ENCODE measurements at regions not wholly inside any gene's neighbourhood (a gene's known extent, or its start where the extent isn't known, plus 50 kb on each side); places are given as distances from the start of the nearest gene placed in this dataset.

GRCh38 chr6:140636908-140637402 is 1262.5 kb upstream of the CITED2 start:
- Histone ChIP-seq H3K27me3 (ENCODE audit: control insufficient read depth in 2 of 2, insufficient read depth in 1 of 2, low read length in 1 of 2) (no peaks in the 10 kb centered on the region), H3K9me3 (ENCODE audit: control insufficient read depth in 2 of 2, insufficient read depth in 1 of 2, low read length in 1 of 2) (no peaks in the 10 kb centered on the region), H3K4me3 (ENCODE audit: low read length in 2 of 2) (no peak overlapping the region), H3K4me1 (ENCODE audit: control insufficient read depth in 2 of 2, insufficient read depth in 2 of 2, low read length in 2 of 2) (no peaks in the 10 kb centered on the region), H3K27ac (ENCODE audit: low read depth in 1 of 2, low read length in 1 of 2) (no peak overlapping the region), H3K36me3 (ENCODE audit: control insufficient read depth in 2 of 2, insufficient read depth in 2 of 2, low read length in 1 of 2) (no peaks in the 10 kb centered on the region)
- 93% methylated on average over 2 of the region's 2 CpGs for WGBS
- DNase-seq (ENCODE audit: low read depth in 6 of 9, low spot score in 9 of 9): no peak

GRCh38 chr6:140636271-140636907 is 1261.9 kb upstream of the CITED2 start:
- H3K4me1 ChIP-seq (ENCODE audit: control insufficient read depth in 2 of 2, insufficient read depth in 2 of 2, low read length in 2 of 2): no peaks in the 10 kb centered on the region
- no peaks in the 10 kb centered on the region for H3K36me3 ChIP-seq (ENCODE audit: control insufficient read depth in 2 of 2, insufficient read depth in 2 of 2, low read length in 1 of 2)
- WGBS: 89% methylated on average over 11 of the region's 11 CpGs
- no peak overlapping the region for H3K27ac ChIP-seq (ENCODE audit: low read depth in 1 of 2, low read length in 1 of 2)
- H3K4me3 ChIP-seq (ENCODE audit: low read length in 2 of 2): no peak overlapping the region
- H3K9me3 ChIP-seq (ENCODE audit: control insufficient read depth in 2 of 2, insufficient read depth in 1 of 2, low read length in 1 of 2): no peaks in the 10 kb centered on the region
- no peak for DNase-seq (ENCODE audit: low read depth in 6 of 9, low spot score in 9 of 9)
- H3K27me3 ChIP-seq (ENCODE audit: control insufficient read depth in 2 of 2, insufficient read depth in 1 of 2, low read length in 1 of 2): no peaks in the 10 kb centered on the region

DNA sequence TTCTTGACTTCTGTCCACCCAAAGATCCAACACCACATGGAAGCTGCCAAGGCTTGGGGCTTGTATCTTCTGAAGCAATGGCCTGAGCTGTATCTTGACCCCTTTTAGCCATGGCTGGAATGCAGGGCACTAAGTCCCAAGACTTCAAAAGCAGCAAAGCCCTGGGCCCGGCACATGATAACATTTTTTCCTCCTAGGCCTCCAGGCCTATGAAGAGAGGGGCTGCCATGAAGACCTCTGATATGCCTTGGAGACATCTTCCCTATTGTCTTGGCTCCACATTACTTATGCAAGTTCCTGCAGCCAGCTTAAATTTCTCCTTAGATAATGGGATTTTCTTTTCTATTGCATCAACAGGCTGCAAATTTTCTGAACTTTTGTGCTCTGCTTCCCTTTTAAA is 1252.6 kb upstream of the CITED2 start:
- no peaks in the 10 kb centered on the region for H3K36me3 ChIP-seq (ENCODE audit: control insufficient read depth in 2 of 2, insufficient read depth in 2 of 2, low read length in 1 of 2)
- no peaks in the 10 kb centered on the region for H3K4me1 ChIP-seq (ENCODE audit: control insufficient read depth in 2 of 2, insufficient read depth in 2 of 2, low read length in 2 of 2)
- peaks cover 0 to 7% of the 10 kb centered on the region in 2 donors for H3K9me3 ChIP-seq (ENCODE audit: control insufficient read depth in 2 of 2, insufficient read depth in 1 of 2, low read length in 1 of 2)
- no peak overlapping the region for H3K27ac ChIP-seq (ENCODE audit: low read depth in 1 of 2, low read length in 1 of 2)
- H3K4me3 ChIP-seq (ENCODE audit: low read length in 2 of 2): no peak overlapping the region
- DNase-seq (ENCODE audit: low read depth in 6 of 9, low spot score in 9 of 9): no peak
- WGBS: 91% methylated on average over 1 of the region's 1 CpG
- H3K27me3 ChIP-seq (ENCODE audit: control insufficient read depth in 2 of 2, insufficient read depth in 1 of 2, low read length in 1 of 2): no peaks in the 10 kb centered on the region

- peaks cover 0 to 7% of the 10 kb centered on the region in 2 donors for H3K9me3 ChIP-seq (ENCODE audit: control insufficient read depth in 2 of 2, insufficient read depth in 1 of 2, low read length in 1 of 2)
Measured at GRCh38 chr6:140623498-140623897, 1249.0 kb upstream of the CITED2 start.

DNA sequence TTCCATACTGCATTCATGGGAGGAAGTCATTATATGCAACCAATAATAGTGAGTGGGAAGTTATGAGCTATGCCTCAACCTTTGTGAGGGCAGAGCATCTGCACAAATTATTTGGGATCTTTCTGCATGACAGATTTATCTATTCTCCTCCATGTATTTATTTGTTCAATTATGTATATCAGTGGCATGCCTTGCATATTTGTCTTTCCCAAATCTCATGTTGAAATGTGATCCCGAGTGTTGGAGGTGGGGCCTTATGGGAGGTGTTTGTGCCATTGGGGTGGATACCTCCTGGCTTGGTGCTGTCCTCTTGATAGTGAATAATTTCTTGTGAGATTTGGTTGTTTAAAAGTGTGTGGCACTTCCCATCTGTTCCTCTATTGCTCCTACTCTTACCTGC is 1246.0 kb upstream of the CITED2 start:
- Histone ChIP-seq H3K4me1 (ENCODE audit: control insufficient read depth in 2 of 2, insufficient read depth in 2 of 2, low read length in 2 of 2) (no peaks in the 10 kb centered on the region), H3K27ac (ENCODE audit: low read depth in 1 of 2, low read length in 1 of 2) (no peak overlapping the region), H3K4me3 (ENCODE audit: low read length in 2 of 2) (no peak overlapping the region), H3K27me3 (ENCODE audit: control insufficient read depth in 2 of 2, insufficient read depth in 1 of 2, low read length in 1 of 2) (no peaks in the 10 kb centered on the region), H3K36me3 (ENCODE audit: control insufficient read depth in 2 of 2, insufficient read depth in 2 of 2, low read length in 1 of 2) (no peaks in the 10 kb centered on the region), H3K9me3 (ENCODE audit: control insufficient read depth in 2 of 2, insufficient read depth in 1 of 2, low read length in 1 of 2) (no peaks in the 10 kb centered on the region)
- WGBS: 94% methylated on average over 1 of the region's 1 CpG
- DNase-seq (ENCODE audit: low read depth in 6 of 9, low spot score in 9 of 9): no peak

More at GRCh38 chr6:140623498-140623897, 1249.0 kb upstream of the CITED2 start:
- Histone ChIP-seq H3K4me3 (ENCODE audit: low read length in 2 of 2) (no peak overlapping the region), H3K27ac (ENCODE audit: low read depth in 1 of 2, low read length in 1 of 2) (no peak overlapping the region), H3K36me3 (ENCODE audit: control insufficient read depth in 2 of 2, insufficient read depth in 2 of 2, low read length in 1 of 2) (no peaks in the 10 kb centered on the region), H3K4me1 (ENCODE audit: control insufficient read depth in 2 of 2, insufficient read depth in 2 of 2, low read length in 2 of 2) (no peaks in the 10 kb centered on the region), H3K27me3 (ENCODE audit: control insufficient read depth in 2 of 2, insufficient read depth in 1 of 2, low read length in 1 of 2) (no peaks in the 10 kb centered on the region)
- no peak for DNase-seq (ENCODE audit: low read depth in 6 of 9, low spot score in 9 of 9)
- 93% methylated on average over 3 of the region's 3 CpGs for WGBS

DNA sequence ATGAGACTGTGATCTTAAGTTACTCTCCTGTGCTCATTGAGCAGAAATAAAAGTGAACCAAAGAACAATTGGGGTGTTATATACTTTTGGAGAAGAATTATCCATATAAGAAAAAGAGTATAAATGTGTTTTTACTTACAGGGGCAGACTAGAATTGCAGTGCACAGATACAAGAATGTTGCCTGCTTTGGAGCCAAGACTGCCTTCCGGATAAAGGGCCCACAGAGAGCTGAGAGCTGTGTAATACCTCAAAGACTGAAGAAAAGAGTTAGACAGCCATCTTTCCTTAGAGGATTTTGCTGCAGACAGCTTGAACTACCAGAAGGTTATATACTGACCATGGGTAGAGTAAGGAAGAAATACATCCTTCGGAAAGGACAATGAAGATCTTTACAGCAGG is 1235.5 kb upstream of the CITED2 start:
- Histone ChIP-seq H3K36me3 (ENCODE audit: control insufficient read depth in 2 of 2, insufficient read depth in 2 of 2, low read length in 1 of 2) (no peaks in the 10 kb centered on the region), H3K4me1 (ENCODE audit: control insufficient read depth in 2 of 2, insufficient read depth in 2 of 2, low read length in 2 of 2) (no peaks in the 10 kb centered on the region), H3K27ac (ENCODE audit: low read depth in 1 of 2, low read length in 1 of 2) (no peak overlapping the region), H3K4me3 (ENCODE audit: low read length in 2 of 2) (no peak overlapping the region), H3K27me3 (ENCODE audit: control insufficient read depth in 2 of 2, insufficient read depth in 1 of 2, low read length in 1 of 2) (no peaks in the 10 kb centered on the region), H3K9me3 (ENCODE audit: control insufficient read depth in 2 of 2, insufficient read depth in 1 of 2, low read length in 1 of 2) (no peaks in the 10 kb centered on the region)
- no peak for DNase-seq (ENCODE audit: low read depth in 6 of 9, low spot score in 9 of 9)
- 96% methylated on average over 2 of the region's 2 CpGs for WGBS

DNA sequence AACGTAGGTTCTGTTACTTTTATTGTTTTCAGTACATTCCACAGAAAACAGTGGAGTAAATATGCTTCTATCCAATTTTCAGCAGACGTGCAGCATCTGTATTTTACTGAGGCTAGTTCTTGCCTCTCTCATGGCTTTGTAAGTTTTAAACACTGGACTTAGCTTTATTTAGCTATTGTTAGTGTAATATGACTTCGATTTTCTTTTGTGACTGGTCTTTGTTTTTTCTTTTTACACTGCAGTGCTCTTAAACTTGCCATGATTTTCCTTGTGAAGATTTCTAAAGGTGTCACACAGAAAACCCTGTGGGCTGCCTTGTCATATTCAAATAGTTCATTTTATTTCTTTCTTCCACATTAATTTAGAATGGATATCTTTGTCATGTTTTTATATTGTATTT is 1234.9 kb upstream of the CITED2 start:
- Histone ChIP-seq H3K27me3 (ENCODE audit: control insufficient read depth in 2 of 2, insufficient read depth in 1 of 2, low read length in 1 of 2) (no peaks in the 10 kb centered on the region), H3K27ac (ENCODE audit: low read depth in 1 of 2, low read length in 1 of 2) (no peak overlapping the region), H3K9me3 (ENCODE audit: control insufficient read depth in 2 of 2, insufficient read depth in 1 of 2, low read length in 1 of 2) (no peaks in the 10 kb centered on the region), H3K4me3 (ENCODE audit: low read length in 2 of 2) (no peak overlapping the region), H3K36me3 (ENCODE audit: control insufficient read depth in 2 of 2, insufficient read depth in 2 of 2, low read length in 1 of 2) (no peaks in the 10 kb centered on the region), H3K4me1 (ENCODE audit: control insufficient read depth in 2 of 2, insufficient read depth in 2 of 2, low read length in 2 of 2) (no peaks in the 10 kb centered on the region)
- DNase-seq (ENCODE audit: low read depth in 6 of 9, low spot score in 9 of 9): no peak
- 96% methylated on average over 3 of the region's 3 CpGs for WGBS

DNA sequence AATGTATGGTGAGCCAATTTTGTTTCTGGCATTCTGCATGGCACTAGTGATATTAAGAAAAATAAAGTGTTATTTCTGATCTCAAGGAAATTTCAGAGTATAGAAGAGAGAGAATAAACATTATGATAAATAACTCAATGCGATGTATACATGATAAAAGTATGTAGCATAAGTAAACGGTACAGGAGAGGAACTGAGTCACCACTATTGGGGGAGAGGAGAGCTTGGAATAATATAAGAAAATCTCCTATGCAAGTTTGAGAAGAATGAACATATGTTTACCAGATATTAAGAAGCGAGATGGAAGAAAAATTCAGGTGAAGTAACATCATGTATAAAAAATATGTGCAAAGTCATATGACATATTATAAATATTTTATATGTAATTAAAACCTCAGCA is 1230.3 kb upstream of the CITED2 start:
- Histone ChIP-seq H3K36me3 (ENCODE audit: control insufficient read depth in 2 of 2, insufficient read depth in 2 of 2, low read length in 1 of 2) (no peaks in the 10 kb centered on the region), H3K4me1 (ENCODE audit: control insufficient read depth in 2 of 2, insufficient read depth in 2 of 2, low read length in 2 of 2) (no peaks in the 10 kb centered on the region), H3K27ac (ENCODE audit: low read depth in 1 of 2, low read length in 1 of 2) (no peak overlapping the region), H3K27me3 (ENCODE audit: control insufficient read depth in 2 of 2, insufficient read depth in 1 of 2, low read length in 1 of 2) (no peaks in the 10 kb centered on the region), H3K9me3 (ENCODE audit: control insufficient read depth in 2 of 2, insufficient read depth in 1 of 2, low read length in 1 of 2) (no peaks in the 10 kb centered on the region), H3K4me3 (ENCODE audit: low read length in 2 of 2) (no peak overlapping the region)
- WGBS: 97% methylated on average over 3 of the region's 3 CpGs
- DNase-seq (ENCODE audit: low read depth in 6 of 9, low spot score in 9 of 9): no peak

GRCh38 chr6:140602431-140603248 is 1228.2 kb upstream of the CITED2 start:
- DNase-seq (ENCODE audit: low read depth in 6 of 9, low spot score in 9 of 9): no peak
- Histone ChIP-seq H3K9me3 (ENCODE audit: control insufficient read depth in 2 of 2, insufficient read depth in 1 of 2, low read length in 1 of 2) (no peaks in the 10 kb centered on the region), H3K27me3 (ENCODE audit: control insufficient read depth in 2 of 2, insufficient read depth in 1 of 2, low read length in 1 of 2) (no peaks in the 10 kb centered on the region), H3K36me3 (ENCODE audit: control insufficient read depth in 2 of 2, insufficient read depth in 2 of 2, low read length in 1 of 2) (no peaks in the 10 kb centered on the region), H3K4me1 (ENCODE audit: control insufficient read depth in 2 of 2, insufficient read depth in 2 of 2, low read length in 2 of 2) (no peaks in the 10 kb centered on the region), H3K4me3 (ENCODE audit: low read length in 2 of 2) (no peak overlapping the region), H3K27ac (ENCODE audit: low read depth in 1 of 2, low read length in 1 of 2) (no peak overlapping the region)
- WGBS: 94% methylated on average over 6 of the region's 6 CpGs

All from thymus (tissue), 11 donors.